ENCODE measurements at regions not wholly inside any gene's neighbourhood (a gene's known extent, or its start where the extent isn't known, plus 50 kb on each side); places are given as distances from the start of the nearest gene placed in this dataset.

DNA sequence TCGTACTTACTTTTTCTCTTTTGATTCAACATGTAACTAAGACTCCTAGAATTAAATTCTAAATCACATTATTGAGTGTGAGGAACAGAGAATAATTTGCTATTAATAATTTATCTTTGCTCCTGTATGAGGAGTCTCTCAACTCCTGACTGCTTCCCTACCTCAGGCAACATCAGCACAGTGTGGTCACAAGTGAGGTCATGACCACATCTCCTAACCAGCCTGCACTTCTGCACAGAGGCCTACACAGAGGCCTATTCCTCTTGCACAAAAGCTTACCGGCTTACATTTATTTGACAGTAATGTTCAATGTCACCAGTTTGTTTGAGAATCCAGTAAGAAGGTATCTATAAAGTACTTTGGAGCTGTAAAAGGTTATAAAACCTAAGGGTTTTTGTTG is 637.4 kb upstream of the MARCKS start:
- TF ChIP-seq POLR2AphosphoS5 (IDR thresholded peaks at IDR 0.05; ENCODE audit: low read depth, low read length) (no peak), SIN3A (IDR thresholded peaks at IDR 0.05; ENCODE audit: borderline replicate concordance, insufficient read depth, low read length) (no peak), TAF1 (IDR thresholded peaks at IDR 0.05; ENCODE audit: borderline replicate concordance, insufficient read depth, low read length) (no peak), FOXP2 (optimal IDR thresholded peaks at IDR 0.05; ENCODE audit: borderline replicate concordance, extremely low read depth, extremely low read length, insufficient read depth) (no peak)
- TF ChIP-seq, protein P1, sequence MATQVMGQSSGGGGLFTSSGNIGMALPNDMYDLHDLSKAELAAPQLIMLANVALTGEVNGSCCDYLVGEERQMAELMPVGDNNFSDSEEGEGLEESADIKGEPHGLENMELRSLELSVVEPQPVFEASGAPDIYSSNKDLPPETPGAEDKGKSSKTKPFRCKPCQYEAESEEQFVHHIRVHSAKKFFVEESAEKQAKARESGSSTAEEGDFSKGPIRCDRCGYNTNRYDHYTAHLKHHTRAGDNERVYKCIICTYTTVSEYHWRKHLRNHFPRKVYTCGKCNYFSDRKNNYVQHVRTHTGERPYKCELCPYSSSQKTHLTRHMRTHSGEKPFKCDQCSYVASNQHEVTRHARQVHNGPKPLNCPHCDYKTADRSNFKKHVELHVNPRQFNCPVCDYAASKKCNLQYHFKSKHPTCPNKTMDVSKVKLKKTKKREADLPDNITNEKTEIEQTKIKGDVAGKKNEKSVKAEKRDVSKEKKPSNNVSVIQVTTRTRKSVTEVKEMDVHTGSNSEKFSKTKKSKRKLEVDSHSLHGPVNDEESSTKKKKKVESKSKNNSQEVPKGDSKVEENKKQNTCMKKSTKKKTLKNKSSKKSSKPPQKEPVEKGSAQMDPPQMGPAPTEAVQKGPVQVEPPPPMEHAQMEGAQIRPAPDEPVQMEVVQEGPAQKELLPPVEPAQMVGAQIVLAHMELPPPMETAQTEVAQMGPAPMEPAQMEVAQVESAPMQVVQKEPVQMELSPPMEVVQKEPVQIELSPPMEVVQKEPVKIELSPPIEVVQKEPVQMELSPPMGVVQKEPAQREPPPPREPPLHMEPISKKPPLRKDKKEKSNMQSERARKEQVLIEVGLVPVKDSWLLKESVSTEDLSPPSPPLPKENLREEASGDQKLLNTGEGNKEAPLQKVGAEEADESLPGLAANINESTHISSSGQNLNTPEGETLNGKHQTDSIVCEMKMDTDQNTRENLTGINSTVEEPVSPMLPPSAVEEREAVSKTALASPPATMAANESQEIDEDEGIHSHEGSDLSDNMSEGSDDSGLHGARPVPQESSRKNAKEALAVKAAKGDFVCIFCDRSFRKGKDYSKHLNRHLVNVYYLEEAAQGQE (IDR thresholded peaks at IDR 0.05; ENCODE audit: insufficient read depth in 1 of 2, low read depth in 2 of 2, low read length in 2 of 2), result no peak
